ENCODE measurements at regions not wholly inside any gene's neighbourhood (a gene's known extent, or its start where the extent isn't known, plus 50 kb on each side); places are given as distances from the start of the nearest gene placed in this dataset.
"Not testable (repeated sequence)": the region's sequence is repeated elsewhere in the genome, so short reads cannot be mapped to it uniquely, and the experiment has no call there.

GRCh38 chr22:49012712-49013395 is 814.8 kb downstream of the BRD1 start:
- DNase-seq (ENCODE audit: low read depth) = no peak

- DNase-seq (ENCODE audit: low read depth) = no peak
Measured at GRCh38 chr22:49011769-49012648, 815.7 kb downstream of the BRD1 start.

GRCh38 chr22:49011379-49011768 is 816.3 kb downstream of the BRD1 start:
- no peak for DNase-seq (ENCODE audit: low read depth)

GRCh38 chr22:49010901-49011300 is 816.8 kb downstream of the BRD1 start:
- DNase-seq (ENCODE audit: low read depth) = no peak

GRCh38 chr22:49010070-49010863 is 817.4 kb downstream of the BRD1 start:
- DNase-seq (ENCODE audit: low read depth) = no peak

- DNase-seq (ENCODE audit: low read depth) = no peak
Measured at GRCh38 chr22:49009359-49010063, 818.2 kb downstream of the BRD1 start.

- no peak for DNase-seq (ENCODE audit: low read depth)
Measured at GRCh38 chr22:49008682-49009235, 818.9 kb downstream of the BRD1 start.

- no peak for DNase-seq (ENCODE audit: low read depth)
Measured at GRCh38 chr22:49007013-49007653, 820.5 kb downstream of the BRD1 start.

- DNase-seq (ENCODE audit: low read depth) = no peak
Measured at GRCh38 chr22:49006207-49007012, 821.3 kb downstream of the BRD1 start.

- no peak for DNase-seq (ENCODE audit: low read depth)
Measured at GRCh38 chr22:49005557-49005956, 822.1 kb downstream of the BRD1 start.

GRCh38 chr22:49004484-49005399 is 822.9 kb downstream of the BRD1 start:
- no peak for DNase-seq (ENCODE audit: low read depth)

- not testable (repeated sequence) for DNase-seq (ENCODE audit: low read depth)
Measured at GRCh38 chr22:48997605-48998004, 830.1 kb downstream of the BRD1 start.

- no peak for DNase-seq (ENCODE audit: low read depth)
Measured at GRCh38 chr22:48993655-48994054, 834.0 kb downstream of the BRD1 start.

- no peak for DNase-seq (ENCODE audit: low read depth)
Measured at GRCh38 chr22:48984639-48985038, 843.0 kb downstream of the BRD1 start.

GRCh38 chr22:48982321-48982905 is 845.3 kb downstream of the BRD1 start:
- no peak for DNase-seq (ENCODE audit: low read depth)

- DNase-seq (ENCODE audit: low read depth) = no peak
Measured at GRCh38 chr22:48981371-48982061, 846.2 kb downstream of the BRD1 start.

- DNase-seq (ENCODE audit: low read depth) = no peak
Measured at GRCh38 chr22:48980918-48981317, 846.8 kb downstream of the BRD1 start.

GRCh38 chr22:48980409-48980808 is 847.3 kb downstream of the BRD1 start:
- no peak for DNase-seq (ENCODE audit: low read depth)

Measured in stimulated activated CD8-positive, alpha-beta memory T cell treated with anti-CD3 and anti-CD28 coated beads, Interleukin-12 subunit alpha, Interleukin-12 subunit beta, amount 100 ng/mL, for 1 hour (primary cell).